HG02840 (cell line): ENCODE measurements at regions not wholly inside any gene's neighbourhood (a gene's known extent, or its start where the extent isn't known, plus 50 kb on each side); places are given as distances from the start of the nearest gene placed in this dataset.

Source experiments
- ATAC-seq: cut with Tn5 transposase; IDR thresholded peaks from one replicate; pipeline ENCODE4 v1.9.1; 2021; ENCODE audit warnings: mild to moderate bottlenecking, moderate library complexity, moderate number of reproducible peaks; ENCODE audit not compliant: unreplicated experiment, low FRiP score

DNA sequence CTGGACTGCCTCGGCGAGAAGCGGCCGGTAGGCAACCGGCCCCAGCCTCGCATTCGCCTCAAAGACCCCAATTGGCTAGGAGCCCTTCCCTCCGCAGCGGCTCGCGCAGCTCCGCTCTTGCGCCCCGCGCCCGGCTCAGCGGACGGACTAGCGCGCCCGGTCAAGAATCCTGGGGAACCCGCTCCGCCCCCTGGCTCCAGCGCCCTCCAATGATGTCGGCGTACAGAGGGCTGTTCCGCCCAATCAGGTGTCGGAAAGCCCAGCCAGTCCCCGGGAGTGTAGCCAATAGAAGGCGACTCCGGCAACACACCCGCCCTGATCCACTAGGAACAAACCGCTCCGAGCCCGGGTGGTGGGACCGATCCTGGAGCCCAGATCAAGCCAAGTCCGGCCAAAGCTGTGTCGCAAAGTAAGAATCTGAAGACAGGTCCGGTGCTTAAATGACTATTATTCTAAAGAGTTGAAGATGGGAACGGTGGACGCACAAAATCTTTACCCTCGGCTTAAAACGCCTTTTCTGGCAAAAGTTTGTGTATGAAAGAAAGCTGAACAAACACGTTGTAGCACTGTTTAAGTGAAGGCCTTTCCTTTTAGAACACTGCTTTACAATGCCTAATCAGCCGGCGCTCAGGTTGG lies 132.2 kb downstream of the OGFRL1 start:
- ATAC-seq: no peak

DNA sequence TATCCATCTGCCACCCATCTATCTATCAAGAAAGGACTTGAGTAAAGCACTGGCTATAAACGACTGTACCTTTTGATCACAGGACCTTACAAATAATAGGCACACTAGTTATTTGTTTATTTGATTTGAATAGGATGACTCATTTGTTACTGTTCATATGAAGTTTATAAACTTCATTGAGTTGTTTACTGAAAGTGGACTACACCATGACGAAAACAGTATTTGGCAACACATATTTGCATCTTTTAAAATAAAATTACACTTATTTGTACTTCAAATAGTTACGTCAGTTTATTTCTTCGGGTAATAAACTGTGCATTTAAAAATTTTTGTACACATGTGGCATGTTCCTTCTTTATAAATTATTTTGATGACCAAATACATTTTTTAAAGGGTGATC lies 133.0 kb downstream of the OGFRL1 start:
- ATAC-seq: no peak

DNA sequence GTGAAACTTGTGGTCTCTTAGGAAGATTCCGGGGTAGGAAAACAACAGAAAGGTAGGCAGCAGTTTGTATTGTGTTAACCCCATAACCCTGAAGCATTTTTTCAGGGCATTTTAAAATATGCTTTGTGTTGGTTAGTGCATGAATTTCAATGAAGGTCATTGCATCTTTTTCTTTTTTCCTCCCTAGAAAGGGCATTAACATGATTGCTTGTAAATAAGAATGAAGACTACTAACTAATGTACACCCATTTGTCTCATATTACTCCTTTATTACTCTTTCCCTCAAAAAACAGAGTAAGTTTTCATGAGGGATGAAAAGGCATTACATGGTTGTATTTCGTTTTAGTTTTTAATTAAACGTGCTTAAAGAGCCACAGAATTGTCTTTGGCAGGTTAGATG lies 141.4 kb downstream of the OGFRL1 start:
- no peak for ATAC-seq

DNA sequence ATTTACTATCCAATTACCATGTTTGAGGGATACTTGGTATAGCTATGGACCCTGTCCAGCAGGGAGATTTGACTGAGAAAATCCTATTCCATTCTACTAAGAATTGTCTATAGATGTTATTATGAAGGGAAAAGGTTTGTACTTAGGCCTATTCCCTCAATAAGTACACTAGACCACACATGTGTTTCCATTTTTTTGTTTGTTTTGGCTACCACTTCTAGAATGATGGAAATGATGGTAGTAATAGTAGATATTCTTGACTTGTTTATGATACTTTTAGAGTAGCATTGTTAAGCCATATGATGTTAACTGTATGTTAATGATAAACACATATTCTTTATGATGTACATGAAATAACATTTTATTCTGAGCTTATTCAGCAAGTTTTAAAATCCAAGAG lies 144.8 kb downstream of the OGFRL1 start:
- ATAC-seq: no peak

DNA sequence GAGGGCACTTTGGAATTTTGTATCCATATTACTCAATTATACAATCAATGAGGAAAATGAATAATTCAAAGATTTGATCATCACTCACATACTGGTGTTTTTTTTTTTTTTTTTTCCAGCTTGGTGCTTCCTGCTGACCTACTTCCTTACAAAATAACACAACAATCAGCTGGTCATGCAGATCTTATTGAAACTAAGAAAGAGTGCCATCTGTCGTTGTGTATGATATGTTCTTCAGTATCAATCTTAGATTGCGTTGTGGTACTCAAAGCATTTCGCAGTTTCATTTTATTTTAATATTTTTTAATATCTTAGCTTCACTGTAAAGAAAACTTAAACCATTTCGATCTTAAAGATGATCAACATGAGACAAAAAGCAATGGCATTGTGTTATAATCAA lies 155.6 kb downstream of the OGFRL1 start:
- ATAC-seq: no peak

DNA sequence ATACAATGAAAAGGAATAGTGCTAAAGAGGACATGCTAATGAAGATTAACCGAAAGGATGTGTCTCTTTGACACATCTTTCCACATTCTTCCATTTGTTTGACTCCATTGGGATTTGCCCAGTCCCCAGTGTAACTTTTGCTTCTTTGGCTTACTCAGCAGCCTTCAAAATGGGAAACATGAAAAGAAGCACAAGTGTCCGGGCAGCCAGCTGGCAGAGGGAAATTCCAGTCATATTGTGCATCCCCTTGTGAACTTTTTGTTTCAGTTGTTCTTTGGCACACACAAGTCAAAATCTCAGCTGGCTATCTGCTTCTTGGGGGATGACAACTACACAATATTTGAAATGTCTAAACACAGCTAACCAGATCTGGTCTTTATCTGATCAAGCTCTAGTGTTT lies 157.4 kb downstream of the OGFRL1 start:
- ATAC-seq: no peak

DNA sequence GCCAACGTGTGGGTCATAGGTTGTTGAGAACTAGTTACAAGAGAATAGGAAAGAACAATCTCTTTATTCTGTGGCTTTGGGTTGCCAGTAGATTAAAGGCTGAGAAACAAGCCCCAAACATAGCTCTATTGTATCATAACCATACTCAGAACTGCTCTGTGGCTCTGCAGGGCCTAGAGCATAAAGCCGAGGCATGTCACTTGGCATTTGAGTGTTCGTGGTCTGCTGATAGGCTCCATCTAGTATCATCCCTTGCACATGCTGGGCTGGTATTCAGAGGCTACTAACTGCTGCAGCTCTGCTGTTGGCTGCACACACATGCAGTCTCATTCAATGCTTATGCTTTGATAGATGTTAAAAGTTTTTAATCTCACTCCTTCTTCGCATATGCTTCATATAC lies 157.9 kb downstream of the OGFRL1 start:
- ATAC-seq: no peak

DNA sequence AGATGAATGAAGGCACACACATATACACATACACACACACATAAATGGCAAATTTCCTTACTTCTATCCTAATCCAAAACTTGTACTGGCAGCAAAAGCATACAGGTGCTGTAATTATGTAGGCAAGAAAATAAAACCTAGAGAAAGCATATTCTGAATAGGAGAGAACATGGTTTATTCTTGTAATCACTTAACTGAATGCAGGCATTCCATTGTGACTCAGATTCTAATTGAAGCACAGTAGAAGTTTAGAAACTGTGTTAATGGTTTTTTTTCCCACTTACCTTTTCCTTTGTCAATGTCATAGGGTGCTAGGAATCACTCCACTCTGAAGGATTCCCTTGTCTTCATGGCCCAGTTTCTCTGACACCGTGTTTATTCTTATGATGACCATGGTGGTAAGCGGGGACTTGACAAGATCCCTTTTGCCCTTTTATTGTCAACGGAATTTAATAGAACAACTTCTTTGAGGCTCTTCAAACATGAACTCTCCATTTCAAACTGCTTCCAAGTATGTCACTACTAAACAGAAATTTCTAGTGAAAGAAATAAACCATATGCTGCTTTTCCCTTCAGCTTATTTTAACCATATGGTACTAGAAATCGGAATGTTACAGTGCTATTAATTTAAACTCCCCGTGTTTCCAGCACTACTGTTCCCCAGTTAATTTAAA lies 164.2 kb downstream of the OGFRL1 start:
- ATAC-seq: no peak

DNA sequence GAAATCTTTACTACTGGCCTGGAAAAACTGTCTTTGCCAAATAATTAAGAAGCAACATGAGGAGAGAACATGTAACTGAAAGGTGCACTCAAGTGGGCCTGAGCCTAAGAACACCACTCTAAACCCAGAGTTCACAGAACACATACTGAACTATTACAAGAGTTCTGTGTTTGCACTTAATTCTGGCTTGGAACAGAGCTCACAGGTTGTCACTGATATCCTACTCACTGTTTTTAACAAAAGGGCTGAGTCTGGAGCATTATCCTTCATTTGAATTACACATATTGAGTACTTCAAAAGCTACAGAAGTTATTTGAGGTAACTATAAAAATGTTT lies 164.7 kb downstream of the OGFRL1 start:
- no peak for ATAC-seq

DNA sequence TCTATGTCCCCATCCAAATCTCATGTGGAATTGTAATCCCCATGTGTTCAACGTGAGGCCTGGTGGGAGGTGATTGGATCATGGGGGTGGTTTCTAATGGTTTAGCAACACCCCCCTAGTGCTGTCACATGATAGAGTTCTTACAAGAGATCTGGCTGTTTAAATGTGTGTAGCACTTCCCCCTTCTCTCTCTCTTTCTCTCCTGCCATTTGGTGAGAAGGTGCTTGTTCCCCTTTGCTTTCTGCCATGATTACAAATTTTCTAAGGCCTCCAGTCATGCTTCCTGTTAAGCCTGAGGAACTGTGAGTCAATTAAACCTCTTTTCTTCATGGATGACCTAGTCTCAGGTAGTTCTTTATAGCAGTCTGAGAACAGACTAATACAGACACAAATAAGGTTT lies 165.4 kb downstream of the OGFRL1 start:
- no peak for ATAC-seq

DNA sequence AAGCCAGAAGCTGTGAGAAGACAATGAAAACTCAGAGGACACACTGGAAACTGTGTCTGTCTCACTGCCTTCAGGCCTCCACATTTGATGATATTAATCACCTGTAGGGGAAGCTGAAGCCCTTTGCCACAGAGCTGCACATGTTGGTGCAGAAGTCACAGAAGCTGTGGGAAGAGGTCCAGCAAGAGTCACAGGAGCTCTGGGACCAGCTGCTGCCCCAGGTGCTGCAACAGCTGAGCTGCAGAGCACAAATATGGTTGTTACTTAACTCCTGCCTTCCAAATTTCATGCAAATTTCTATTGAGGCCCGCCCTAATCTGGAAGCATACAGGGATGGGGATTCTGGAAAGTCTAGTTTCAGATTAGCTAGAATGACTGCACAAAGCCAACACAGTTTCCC lies 169.3 kb downstream of the OGFRL1 start:
- no peak for ATAC-seq

DNA sequence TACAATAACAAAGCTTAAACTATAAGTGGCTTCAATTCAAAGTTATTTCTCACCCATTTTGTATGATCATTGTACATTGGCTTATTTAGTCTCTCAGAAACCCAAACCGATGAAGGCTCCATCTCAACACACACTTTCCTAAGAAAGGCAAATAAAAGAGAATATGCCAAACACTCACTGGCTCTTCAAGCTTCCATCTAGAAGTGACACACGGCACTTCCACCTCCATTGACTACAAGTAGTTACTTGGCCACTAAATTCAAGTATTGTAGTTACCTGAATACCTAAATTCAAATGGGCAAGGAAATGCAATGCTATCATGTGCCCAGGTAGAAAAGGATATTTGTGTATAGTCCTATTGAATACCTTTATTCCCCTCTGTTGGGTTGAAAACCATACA lies 170.6 kb downstream of the OGFRL1 start:
- no peak for ATAC-seq

DNA sequence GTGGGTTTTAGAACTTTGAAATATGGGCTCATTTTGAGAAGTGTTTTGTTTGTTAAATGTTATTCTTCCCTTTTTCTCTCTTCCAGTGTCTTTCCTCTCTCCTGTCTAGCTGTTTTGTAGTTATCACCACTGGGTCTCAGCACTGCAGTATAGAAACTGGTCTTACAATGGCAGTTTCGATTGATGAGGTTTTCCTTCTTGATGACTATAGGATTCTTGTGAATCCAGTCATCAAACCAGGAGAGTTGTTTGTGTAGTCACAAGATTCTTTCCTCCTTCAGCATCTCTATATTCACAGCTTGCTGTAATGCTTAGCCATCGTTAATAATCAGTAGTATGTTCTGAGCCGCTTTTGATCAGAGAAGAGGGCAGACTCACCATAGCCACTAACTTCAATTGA lies 172.3 kb downstream of the OGFRL1 start:
- no peak for ATAC-seq

DNA sequence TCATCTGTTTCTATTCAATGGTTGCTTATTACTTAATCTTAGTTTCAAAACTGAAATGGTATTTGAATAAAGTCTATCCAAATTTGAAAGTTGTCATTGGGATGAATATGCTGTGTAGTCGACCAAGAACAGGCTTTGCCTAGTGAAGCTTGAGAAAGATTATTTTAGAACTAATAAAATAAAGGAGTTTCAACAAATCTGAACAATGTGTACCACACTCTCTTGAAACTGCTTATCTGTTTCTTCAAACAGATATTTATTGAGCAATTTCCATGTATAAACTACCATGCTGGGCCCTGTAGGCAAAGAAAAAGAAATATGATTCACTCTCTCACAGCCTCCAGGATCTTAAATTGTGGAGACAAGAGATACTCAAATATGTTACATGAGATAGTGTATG lies 174.4 kb downstream of the OGFRL1 start:
- ATAC-seq: no peak

DNA sequence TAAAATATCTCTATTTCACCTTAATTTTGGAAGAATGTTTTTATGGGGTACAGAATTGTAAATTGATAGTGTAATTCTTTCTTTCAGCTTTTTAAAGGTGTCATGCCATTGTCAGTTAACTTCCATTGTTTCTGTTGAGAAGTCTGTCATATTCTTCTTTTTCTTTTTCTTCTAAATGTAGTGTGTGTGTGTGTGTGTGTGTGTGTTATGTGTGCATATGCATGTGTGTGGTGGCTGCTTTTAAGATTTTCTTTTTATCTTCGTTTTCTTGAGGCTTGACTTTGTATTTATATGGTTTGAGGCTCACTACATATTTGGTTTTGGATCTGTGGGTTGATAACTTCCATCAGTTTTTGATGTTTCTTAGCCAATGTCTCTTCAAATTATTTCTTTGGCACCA lies 176.5 kb downstream of the OGFRL1 start:
- no peak for ATAC-seq

DNA sequence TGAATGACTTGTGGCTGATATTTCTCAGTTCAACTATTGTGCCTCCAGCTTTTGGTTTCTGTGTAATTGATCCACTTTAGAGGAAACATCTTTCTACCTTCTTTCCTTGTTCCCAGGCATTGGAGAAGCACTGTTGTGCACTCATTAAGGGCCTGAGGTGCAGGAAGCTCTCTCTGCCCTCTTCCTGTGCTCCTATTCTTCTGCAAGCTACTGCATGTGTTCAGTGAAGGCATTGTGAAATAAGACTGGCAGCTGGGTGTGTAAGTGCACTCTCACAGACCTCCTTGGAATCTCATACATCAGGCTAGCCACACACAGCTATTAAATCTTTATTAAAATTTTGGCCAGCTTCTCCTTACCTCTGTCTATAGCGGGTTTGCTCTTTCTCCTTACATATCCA lies 177.8 kb downstream of the OGFRL1 start:
- no peak for ATAC-seq

DNA sequence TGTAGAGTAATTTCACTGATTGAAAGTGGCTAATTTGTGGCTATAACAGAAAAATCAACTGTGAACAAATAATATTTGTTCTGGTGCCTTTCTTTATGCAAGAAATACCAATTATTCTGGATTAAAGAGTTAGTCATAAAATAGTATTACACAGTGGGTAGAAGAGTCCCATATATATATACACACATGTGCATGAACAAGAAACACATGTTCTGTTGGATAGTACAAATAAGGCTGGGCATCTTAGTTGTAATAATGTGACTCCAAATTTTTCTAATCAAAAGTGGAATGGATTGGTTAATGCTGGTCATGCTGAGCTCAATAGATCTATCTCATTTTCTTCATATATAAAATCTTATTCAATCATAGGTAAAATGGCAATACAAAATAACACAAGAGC lies 179.4 kb downstream of the OGFRL1 start:
- ATAC-seq: no peak

DNA sequence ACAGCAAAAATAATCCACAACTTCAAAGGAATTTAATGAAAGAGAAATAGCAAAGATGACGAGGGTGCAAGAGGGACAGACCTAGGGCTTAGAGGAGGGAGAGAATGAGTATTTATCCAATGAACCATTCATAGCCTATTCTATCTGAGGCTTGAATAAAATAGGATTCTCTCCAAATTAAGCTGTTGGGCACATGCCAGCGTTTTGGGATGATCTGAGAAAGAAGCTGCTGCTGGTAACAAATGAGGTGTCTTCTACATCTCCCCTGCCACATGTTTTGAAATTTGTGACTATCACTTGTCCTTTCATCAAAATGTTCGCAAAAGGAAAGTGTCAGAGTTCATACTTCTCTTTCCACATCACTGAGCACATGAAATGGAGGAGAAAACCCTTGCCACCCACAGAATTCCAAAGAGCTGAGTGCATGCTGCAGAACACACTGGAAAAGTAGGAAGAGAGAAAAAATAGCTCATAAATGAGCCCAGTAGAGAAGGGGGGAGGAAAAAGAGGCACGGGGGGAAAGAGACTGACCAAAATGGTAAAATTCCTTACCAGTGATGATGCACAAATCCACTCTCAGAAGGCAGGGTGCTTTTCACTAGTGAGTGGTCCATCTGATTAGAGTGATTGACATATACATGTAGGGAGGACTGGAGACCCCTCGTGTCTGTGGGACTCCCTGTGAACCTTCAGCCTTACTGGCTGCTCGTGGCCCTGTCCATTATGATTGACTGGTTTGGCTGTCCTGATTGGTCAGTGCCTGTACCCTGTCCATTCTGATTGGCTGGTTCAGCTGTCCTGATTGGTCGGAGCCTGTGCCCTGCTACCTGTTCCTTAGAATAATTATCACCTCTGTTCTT lies 180.5 kb downstream of the OGFRL1 start:
- ATAC-seq: no peak

DNA sequence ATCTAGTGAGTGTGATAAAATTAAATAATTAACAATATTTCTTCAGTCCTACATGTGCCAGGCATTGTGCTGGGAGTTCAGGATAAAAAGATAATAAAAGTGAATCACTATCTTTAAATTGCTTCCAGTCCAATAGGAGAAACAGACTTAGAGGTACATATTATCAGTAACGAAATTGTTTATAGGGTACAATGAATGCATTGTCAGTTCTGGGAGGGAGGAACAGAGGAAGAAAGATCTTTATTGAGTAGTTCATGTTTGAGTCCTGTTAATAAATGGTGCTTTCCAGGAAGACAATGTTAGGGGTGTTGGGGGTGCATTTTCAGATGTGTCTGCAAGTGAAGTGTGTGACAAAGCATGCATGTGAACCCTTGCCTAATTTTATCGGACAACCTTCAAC lies 183.1 kb downstream of the OGFRL1 start:
- no peak for ATAC-seq

DNA sequence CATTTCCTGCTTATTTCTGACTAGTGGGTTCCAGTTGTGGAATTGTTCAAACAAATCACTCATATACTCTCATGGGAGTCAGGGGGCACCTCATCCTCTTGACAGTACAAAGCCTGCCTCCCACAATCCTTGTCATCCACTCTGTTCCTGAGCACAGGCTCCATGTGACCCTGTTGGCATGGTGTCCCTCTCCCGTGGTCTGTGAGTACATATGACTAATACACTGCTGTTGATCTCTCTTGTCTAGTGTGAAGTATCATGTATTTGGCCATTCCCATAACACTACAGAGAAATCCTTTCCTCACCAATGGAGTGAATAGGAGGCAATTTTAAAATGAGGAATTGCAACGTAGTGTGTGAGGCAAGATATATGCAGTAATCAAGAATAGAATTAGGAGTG lies 185.3 kb downstream of the OGFRL1 start:
- no peak for ATAC-seq

DNA sequence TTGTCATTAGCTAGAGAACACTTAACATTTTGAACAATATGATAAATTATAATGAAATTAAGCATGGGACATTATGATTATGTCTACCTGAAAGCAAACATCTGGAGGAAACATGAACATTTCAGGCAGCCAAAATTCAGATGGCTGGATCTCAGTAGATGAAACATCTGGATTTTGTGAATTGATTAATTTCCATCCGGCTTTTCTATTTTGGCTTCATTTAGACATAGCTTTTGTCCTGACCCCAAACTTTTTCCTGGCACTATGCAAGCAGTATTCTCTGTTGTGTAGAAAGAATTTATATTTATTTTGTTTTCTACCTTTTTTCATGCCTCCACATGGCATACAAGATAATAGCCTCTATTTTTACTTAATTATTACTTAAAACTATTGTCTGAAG lies 186.3 kb downstream of the OGFRL1 start:
- no peak for ATAC-seq

DNA sequence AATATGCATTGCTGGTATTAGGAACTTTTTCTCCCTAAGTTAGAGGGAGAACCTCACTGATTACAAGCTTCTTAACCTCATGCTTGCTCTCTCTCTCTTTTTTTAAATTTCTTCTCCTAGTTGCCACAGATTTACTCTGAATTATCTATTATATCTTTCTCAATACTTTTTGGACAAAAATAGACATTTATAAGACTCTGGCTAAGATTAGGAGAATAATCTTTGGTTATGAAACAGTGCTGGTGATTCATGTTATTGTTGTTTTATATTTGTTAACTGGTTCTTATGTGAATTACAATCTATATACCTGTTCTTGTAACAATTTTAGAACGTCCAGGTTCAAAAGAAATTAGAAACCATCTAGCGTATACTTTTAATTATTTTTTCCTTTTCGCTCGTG lies 187.8 kb downstream of the OGFRL1 start:
- ATAC-seq: no peak
